DND-41 (cell line): ENCODE measurements at regions not wholly inside any gene's neighbourhood (a gene's known extent, or its start where the extent isn't known, plus 50 kb on each side); places are given as distances from the start of the nearest gene placed in this dataset.
"Not testable (repeated sequence)": the region's sequence is repeated elsewhere in the genome, so short reads cannot be mapped to it uniquely, and the experiment has no call there.

Experiments
- EZH2 ChIP-seq: IDR thresholded peaks from 3 replicates; pipeline ENCODE4 v1.6.1; 2012; ENCODE audit warnings: borderline replicate concordance, low read depth, mild to moderate bottlenecking, moderate library complexity, low read length, inconsistent platforms; ENCODE audit not compliant: severe bottlenecking
- TF ChIP-seq, protein P1 (sequence below): IDR thresholded peaks from 2 replicates; pipeline ENCODE4 v1.5.1; 2012; ENCODE audit warnings: borderline replicate concordance, low read length, moderate library complexity, mild to moderate bottlenecking; ENCODE audit not compliant: poor library complexity, severe bottlenecking; ENCODE audit errors: extremely low read depth

DNA sequence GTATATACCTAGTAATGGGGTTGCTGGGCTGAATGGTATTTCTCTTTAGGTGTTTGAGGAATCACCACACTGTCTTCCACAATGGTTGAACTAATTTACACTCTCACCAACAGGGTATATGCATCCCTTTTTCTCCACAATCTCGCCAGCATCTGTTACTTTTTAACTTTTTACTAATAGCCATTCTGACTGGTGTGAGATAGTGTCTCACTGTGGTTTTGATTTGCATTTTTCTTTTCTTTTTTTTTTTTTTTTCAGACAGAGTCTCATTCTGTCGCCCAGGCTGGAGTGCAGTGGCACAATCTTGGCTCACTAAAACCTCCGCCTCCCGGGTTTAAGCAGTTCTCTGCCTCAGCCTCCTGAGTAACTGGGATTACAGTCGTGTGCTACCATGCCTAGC is 134.7 kb upstream of the PGRMC2 start:
- TF ChIP-seq, protein P1, sequence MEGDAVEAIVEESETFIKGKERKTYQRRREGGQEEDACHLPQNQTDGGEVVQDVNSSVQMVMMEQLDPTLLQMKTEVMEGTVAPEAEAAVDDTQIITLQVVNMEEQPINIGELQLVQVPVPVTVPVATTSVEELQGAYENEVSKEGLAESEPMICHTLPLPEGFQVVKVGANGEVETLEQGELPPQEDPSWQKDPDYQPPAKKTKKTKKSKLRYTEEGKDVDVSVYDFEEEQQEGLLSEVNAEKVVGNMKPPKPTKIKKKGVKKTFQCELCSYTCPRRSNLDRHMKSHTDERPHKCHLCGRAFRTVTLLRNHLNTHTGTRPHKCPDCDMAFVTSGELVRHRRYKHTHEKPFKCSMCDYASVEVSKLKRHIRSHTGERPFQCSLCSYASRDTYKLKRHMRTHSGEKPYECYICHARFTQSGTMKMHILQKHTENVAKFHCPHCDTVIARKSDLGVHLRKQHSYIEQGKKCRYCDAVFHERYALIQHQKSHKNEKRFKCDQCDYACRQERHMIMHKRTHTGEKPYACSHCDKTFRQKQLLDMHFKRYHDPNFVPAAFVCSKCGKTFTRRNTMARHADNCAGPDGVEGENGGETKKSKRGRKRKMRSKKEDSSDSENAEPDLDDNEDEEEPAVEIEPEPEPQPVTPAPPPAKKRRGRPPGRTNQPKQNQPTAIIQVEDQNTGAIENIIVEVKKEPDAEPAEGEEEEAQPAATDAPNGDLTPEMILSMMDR = not testable (repeated sequence)
- not testable (repeated sequence) for TF ChIP-seq EZH2
